GM23248 (cell line): ENCODE measurements at regions not wholly inside any gene's neighbourhood (a gene's known extent, or its start where the extent isn't known, plus 50 kb on each side); places are given as distances from the start of the nearest gene placed in this dataset.

Experiments used
- EZH2 ChIP-seq: fragments of 200-600 bp; sonication (generic); IDR thresholded peaks from 2 replicates; pipeline ENCODE4 v1.6.1; 2018; ENCODE audit warnings: antibody characterized with exemption, mild to moderate bottlenecking; ENCODE audit not compliant: insufficient read depth, poor library complexity, severe bottlenecking
- EZH2phosphoT487 ChIP-seq: fragments of 200-600 bp; sonication (generic); IDR thresholded peaks from 2 replicates; pipeline ENCODE4 v1.6.1; 2018; ENCODE audit warnings: antibody characterized with exemption, moderate library complexity, mild to moderate bottlenecking, low read depth; ENCODE audit not compliant: insufficient read depth

GRCh38 chr7:16242920-16243319, 178.4 kb downstream of the CRPPA start:
- TF ChIP-seq EZH2: no peak
- no peak for TF ChIP-seq EZH2phosphoT487
